COR-L47 (cell line): ENCODE measurements at regions not wholly inside any gene's neighbourhood (a gene's known extent, or its start where the extent isn't known, plus 50 kb on each side); places are given as distances from the start of the nearest gene placed in this dataset.
"Not testable (repeated sequence)": the region's sequence is repeated elsewhere in the genome, so short reads cannot be mapped to it uniquely, and the experiment has no call there.

Source experiments
- DNase-seq: peaks from one replicate; lab custom pipeline; 2025; lab: John Stamatoyannopoulos, UW

DNA sequence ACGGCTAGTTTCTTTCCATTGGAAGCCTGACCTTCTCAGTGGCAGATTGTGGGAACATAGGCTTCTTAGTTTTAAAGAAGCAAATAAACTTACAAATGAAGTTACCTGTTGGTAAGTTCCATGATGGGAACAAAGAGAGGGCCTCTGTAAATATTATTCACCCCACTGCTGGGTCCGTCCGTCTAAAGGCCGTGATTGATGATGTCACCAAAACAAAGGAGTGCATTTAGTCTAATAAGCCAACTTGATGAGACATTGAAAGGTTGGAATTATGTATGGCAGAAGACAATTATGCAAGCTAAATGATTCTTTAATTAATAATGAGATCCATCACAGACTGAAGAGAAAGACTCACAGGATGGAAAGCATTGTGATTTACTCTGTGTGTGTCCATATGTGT, 1091.9 kb upstream of the FANCL start:
- no peak for DNase-seq

DNA sequence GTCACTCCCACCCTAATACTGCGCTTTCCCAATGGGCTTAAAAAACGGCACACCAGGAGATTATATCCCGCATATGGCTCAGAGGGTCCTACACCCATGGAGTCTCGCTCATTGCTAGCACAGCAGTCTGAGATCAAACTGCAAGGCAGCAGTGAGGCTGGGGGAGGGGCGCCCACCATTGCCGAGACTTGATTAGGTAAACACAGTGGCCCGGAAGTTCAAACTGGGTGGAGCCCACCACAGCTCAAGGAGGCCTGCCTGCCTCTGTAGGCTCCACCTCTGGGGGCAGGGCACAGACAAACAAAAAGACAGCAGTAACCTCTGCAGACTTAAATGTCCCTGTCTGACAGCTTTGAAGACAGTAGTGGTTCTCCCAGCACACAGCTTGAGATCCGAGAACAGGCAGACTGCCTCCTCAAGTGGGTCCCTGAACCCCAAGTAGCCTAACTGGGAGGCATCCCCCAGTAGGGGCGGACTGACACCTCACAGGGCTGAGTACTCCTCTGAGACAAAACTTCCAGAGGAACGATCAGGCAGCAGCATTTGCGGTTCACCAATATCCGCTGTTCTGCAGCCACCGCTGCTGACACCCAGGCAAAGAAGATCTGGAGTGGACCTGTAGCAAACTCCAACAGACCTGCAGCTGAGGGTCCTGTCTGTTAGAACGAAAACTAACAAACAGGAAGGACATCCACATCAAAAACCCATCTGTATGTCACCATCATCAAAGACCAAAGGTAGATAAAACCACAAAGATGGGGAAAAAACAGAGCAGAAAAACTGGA, 1085.6 kb upstream of the FANCL start:
- DNase-seq, result not testable (repeated sequence)

DNA sequence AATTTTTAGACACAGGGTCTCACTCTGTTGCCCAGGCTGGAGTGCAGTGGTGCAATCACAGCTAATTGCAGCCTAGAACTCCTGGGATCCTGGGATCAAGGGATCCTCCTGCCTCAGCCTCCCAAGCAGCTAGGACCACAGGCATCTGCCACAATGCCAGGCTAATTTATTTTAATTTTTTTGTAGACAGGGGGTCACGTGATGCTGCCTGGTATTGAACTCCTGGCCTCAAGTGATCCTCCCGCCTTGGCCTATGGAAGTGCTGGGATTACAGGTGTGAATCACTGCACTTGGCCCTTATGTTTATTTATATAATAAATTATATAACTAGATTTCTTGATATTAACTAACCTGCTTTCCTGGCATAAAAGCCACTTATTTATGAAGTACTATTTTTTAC, 1081.7 kb upstream of the FANCL start:
- DNase-seq, result no peak

DNA sequence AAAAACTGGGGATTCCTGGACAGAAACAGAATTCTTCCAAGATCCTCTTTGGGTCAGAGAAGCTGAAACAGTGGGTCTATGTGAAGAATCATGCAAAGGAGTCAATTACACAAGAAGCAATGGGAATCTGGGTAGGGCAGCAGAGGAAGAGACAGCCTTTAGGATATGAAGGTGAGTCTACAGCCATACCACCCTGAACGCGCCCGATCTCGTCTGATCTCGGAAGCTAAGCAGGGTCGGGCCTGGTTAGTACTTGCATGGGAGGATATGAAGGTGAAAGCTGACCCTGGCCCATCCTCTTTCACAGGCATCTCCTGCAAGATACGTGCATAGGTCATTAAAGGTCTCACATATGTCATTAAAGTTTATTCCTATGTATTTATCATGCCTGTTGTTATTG, 1080.9 kb upstream of the FANCL start:
- DNase-seq, result no peak

DNA sequence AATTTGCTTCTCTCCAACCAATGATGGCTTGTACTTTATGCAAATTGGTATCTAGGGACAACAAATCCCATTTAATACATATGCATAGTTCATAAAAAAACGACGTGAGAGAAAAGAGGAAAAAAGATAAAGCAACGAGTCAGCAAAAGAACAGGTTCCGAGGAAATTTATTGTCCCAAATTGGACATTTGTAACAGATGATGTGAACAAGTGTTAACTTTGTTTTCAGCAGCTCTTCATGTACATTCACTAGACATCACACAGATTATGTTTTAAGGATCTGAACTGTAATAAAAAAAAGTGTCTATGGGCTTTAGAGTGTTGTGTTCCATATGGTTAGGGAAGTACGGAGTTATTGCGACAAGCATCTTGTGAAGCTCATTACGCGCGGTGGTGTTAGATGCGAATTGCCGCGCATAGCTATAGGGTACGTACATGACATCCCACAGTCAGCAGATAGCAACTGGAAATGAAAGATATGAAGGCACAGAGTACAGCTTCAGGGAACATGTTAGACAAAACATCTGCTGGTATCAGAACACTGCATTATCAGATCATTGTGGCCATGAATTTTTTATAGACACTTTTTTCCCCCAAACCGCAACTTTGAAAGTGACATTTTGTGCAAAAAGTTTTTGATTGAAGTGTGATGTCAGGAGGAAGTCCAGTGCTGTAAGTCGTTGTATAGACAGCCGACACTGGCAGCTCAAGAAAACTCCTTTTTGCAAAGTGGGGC, 1073.1 kb upstream of the FANCL start:
- no peak for DNase-seq

DNA sequence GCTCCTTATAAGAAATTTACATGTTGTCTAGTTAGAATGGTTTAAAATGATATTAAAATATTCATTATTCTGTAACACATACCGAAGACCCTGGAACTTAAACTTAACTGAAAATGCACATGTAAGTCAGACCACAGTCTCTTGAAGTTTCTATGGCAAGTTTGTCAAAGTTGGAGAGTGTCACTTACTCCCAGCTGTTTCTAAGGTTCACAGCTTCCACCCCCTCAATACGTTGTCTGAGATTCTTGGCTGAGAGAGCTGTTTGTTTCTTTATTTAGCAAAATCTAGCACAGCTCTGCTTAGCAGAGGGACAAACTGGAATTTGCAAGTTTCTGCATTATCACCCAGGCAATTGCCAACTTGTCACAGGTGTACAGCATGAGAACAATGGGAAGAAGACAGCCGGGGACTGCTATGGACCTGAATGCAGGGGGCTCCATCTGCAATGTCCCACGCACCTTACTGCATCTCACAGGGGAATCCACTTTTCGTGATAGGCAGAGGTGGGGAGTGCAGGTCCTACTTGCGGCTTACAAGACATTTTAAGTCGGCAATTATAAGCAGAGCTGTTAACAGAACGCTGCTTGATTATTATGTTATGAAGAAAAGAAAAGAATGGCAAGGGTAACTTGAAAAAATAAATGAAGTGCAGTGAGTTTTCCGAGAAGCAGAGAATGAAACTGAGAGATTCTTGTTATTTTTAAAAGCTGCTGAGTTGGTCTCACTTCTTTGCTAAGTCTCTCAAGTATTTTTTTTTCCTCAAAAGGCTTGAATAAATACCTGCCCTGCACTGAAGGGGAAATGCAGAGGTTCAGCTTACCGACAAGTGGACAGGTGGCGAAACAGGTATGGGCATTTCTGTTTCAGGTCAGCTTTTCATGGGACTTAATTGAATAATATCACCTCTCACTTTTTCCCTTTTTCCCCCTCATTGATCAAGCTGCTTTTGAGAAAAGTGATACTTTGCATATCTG, 1072.1 kb upstream of the FANCL start:
- DNase-seq, result no peak

DNA sequence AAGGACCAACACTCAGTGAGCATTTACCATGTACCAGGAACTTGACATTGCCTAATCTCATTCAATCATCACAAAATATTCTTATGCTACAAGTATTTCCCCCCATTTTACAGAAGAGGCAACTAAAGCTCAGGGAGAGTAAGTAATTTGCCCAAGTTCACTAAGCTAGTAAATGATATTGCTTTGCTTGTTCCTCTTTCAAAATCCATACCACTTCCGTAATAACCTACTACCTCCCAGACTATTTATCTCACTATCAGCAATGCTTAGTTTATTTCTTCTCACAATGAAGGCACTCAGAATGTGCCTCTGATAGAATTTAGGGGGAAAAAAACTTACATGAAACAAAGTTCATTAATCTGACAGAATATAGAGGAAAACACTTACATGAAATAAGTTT, 1070.9 kb upstream of the FANCL start:
- no peak for DNase-seq

DNA sequence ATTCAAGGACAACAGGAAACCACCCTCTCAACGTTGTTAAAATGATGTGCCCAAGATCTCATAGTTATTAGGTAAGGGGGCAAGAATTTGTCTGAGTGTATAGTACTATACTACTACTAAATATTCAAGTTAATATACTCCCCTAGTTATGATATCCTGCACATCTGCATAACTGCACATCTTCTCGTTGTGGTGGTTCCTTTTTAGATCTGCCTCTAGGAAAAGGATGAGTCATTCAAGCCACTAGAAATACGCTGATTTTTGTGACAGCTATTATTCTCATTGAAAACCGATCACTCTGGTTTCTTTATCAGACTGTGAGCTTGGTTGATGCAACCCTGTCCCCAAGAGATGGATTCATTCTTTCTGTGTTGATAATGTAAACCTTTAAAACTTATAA, 1067.0 kb upstream of the FANCL start:
- no peak for DNase-seq

DNA sequence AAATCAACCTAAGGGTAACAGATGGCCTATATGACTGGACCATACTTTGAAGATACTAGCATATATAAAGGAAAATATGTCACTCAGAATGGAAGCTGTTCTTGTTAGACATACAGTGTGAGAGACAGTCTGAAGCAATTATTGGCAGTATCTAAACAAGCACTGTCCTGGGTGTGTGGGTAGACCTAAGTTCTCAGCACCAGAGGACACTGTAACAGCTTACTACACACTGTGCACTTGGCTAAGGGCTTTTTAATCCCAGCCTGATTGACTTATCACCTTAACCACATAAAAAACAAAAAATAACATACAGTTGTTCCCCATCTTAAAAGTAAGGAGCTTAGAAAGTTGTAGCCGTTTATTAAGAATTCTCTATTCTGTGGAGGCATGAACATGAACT, 1066.1 kb upstream of the FANCL start:
- no peak for DNase-seq

DNA sequence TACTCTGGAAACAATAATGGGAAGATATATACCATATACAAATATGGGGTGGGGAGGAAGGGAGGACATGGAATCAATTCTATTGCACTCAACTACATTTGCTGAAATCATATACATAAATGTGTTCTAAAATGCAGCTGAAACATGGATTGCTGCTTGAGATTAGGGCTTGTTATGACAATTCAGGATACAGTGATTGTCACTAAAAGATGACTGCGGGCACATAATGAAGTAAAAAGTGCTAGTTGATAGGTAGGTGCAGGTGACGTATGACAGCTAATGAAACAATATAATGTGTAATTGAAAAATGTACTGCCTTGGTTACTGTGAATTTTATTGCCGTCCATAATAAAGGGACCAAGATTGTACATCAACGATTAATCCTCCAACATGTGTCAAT, 1062.1 kb upstream of the FANCL start:
- DNase-seq, result no peak

DNA sequence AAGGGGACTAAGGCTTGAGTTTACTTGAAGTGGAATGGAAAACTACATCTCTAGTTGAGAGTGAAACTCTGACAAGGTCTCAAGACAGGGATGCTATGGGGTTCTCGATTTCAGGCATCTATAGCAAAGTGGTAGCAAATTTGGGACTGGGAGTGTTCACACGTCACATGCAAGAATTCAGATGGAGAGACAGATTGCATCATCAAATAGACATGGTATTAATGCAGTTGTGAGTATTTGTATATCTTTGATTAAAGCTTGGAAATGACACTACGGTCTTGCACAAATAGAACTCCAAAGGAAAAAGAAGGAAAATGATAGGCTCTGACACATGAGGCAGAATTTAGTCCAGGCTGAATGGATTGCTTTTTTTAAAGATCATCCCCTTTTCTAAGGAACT, 1061.6 kb upstream of the FANCL start:
- DNase-seq, result no peak

DNA sequence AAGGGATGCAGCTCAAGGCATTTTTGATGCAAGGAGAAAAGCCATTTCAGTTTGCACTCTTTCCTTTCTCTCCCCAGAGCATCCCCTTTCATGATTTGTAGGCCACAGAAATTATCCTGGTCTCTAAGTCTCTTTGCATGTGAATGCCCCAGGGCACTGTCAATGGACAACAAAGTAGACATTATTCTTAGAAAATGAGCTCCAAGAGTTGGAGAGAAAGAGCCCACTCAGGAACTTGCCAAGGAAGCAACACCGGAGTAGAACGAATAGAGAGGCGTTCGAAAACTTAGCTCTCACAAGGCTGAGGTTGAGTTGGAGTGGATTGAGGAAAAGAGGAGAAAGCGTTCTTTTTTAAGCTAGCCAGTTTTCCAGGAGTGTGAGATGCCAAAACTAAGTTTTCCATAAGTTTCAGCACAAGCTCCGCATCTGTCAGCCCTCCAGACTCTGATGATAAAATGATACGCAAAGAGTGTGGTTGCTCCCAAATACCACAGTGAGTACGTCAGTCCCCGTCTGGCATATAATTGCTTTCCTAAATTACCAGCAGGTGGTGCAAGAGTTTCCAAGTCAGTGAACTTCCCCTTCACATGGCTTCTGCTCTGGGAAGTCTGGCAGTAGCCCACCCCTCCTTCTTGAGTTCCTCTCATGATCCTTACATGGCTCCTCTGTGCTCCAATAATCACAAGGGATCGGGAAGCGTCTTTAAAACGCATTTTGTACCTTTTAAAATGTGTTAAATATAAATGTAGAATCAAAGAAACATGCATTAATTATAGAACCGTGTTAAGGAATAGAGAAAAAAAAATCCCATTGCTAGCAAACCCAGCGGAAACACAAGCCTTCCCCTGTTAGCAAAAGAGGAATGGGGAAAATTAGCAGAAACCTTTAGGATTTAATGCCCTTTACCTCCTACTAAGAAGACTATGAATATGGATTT, 1060.6 kb upstream of the FANCL start:
- DNase-seq, result peak; percentile 53

DNA sequence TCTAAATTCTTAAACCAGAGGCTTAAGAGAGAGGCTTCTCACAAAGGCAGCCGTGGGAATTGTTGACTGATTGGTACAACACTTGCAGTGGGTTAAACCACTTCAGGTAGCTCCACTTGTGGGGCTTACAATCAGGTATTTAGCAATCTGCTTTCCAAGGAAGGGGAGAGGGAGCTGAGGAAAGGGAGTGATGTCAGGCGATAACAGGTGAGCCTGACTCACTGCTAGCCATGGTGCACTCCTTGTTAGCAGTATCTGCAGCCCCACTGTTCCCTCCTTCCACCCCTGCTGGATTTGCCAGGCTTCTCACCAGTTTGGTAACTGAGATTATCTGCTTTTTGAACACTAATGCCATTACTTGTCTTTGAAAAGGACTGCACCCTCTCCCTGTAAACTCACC, 1056.7 kb upstream of the FANCL start:
- no peak for DNase-seq

DNA sequence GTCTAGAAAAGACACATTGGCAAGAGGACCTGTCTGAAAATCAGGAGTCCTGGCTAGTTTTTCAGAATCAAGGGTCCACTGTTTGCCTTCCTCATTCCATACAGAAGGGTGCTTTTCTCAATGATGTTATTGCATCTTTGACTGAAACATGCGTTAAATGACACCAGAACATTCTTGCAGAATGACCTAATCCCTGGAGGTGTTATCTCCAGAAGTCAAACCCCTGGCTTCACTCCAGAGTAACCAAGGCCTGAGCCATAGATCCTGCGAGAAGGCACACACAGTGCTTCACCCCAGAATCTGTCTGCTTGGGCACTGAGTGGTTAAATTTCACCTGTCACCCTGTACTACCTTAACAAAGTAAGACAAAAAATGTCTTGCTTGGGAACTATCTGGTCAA, 1055.2 kb upstream of the FANCL start:
- DNase-seq, result no peak

DNA sequence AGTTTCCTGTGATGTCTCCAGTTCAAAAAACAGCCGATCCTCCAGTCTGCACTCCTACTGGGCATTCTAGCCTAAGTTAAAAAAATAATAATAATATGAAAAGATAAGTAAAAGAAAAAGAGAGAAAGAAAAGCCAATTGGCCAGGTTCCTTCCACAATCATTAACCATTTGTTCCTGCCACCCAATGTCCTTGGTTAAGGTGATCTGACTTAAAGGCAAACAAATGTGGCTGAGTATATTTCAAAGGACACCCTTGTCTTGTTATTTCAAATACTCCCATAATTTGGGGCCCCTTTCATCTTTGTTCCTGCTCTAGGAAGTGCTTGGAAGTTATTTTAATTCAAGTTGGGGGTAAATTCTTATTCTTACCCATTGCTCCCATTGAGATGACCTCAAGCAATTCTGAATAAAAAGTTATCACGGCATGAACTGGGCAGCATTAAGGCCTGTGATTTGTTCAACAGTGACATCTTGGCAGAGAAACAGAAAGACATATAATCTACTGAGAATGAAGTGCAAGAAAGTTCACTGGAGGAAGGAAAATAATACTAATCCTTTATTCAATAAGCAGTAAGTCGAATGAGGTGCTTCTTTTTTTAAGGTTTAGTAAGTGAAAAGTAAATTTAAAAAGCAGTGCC, 1054.5 kb upstream of the FANCL start:
- no peak for DNase-seq

DNA sequence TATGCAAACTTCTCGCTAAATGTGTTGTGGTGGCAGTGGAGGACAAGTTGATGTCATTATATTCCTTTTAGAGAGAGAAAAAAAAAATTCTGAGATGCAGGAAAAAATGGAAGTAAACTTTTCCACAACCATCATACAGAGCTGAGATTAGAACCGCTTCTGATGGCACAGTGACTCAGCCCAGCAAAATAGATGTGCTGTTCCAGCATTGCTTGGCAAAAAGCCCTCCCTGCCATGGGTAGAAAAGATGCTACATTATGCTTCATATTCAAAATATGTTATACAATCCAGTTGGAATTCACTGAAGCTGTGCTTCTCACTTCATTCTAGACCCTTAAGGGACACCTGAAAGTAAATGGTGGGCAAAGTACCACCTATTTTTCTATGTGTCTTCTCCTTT, 1047.6 kb upstream of the FANCL start:
- DNase-seq, result no peak

DNA sequence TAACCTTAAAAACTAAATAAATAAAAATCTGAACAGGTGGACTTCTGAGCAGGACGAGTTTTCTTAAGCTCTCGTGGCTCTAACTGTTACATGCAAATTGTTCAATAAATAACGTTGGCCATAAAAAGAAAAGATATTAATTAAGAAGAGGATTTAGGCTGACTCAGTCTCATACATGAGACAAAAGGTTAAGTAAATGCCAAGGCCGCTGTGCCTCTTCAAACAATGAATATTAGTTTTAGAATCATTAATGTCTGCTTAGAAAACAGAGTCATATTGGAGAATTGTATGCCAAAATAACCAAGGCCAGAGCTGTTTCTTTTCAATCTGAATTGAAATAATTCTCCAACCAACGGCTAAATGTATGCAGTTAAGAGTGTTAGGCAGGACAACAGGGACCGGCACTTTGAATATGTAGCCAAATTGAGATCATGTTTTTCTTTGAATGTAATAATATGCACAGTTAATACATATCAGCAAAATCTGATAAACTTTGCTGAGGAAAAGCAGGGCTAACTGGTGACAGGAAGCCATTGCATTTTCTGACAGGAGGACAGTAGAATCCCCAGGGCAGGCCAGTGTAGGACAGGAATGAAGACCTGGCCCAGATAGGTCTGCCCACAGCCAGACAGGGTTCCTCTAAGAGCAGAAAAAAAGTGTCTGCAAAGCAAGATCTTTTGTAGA, 1041.4 kb upstream of the FANCL start:
- DNase-seq, result no peak

DNA sequence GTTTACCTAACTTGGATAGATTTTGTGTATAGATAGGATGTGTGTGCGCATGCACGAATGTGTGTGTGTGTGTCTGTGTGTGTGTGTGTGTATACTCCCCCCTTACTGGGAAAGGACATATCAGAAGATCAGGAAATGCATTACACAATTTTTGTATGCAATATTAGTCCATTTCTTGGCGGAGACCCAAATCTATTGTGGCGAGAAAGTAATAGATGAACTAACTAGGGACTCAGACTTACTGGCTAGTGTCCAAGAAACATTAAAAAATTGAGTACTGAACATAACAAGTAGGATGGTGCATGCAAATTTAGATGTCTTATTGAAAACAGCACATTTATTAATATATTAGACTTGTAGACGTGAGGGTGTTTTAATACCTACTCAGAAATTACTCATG, 1036.5 kb upstream of the FANCL start:
- peak; percentile 10 for DNase-seq

DNA sequence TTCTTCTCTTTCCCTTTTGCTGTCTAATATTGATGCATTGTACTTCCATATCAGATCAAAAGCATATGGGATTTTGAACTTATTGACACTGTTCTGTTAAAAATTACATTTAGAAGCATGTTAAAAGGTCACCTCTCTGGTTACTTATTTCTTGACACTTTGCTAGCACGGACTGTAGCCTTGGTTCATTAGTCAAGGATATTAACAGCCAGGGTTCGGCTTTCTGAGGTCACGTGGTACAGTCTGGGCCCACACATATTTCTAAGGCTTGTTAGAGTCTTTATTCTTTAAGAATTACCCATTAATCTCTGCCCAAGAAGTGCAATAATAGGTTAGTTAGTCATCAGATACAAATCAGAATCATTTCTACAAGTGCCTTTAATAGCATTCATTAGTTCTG, 1035.8 kb upstream of the FANCL start:
- DNase-seq, result no peak

DNA sequence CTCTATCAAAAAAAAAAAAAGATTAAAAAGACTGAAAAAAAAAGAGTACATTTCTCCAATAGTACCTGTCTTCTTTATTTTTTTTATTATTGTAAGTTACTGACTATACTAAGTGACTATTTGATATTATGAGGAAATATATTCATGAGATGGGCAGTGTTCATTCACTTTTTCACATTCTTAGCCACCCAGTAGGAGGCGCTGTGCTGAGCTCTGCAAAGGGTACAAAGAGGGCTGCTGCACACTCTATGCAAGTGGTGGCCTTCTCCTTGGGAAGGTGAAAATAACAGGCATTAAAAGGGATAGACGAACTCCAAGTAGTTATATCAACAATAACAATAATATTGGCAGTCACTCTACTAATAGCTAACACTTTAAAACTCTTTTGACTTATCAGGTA, 1034.9 kb upstream of the FANCL start:
- no peak for DNase-seq
